Superior temporal gyrus (tissue), 1 donor: ENCODE measurements at regions not wholly inside any gene's neighbourhood (a gene's known extent, or its start where the extent isn't known, plus 50 kb on each side); places are given as distances from the start of the nearest gene placed in this dataset.

Experiments
- DNase-seq: peaks from one replicate; pipeline ENCODE4 v3.0.0-alpha.2; 2016; ENCODE audit errors: extremely low spot score

GRCh38 chr13:99911965-99912566 is 59.5 kb downstream of the ZIC5 start:
- no peak for DNase-seq

- no peak for DNase-seq
These were observed 60.2 kb downstream of the ZIC5 start for GRCh38 chr13:99911069-99911964.

- DNase-seq = no peak
These were observed 61.5 kb downstream of the ZIC5 start for GRCh38 chr13:99909836-99910619.

GRCh38 chr13:99909097-99909835 is 62.3 kb downstream of the ZIC5 start:
- no peak for DNase-seq

- DNase-seq = no peak
These were observed 63.3 kb downstream of the ZIC5 start for GRCh38 chr13:99908140-99908803.

GRCh38 chr13:99907627-99908026 is 63.9 kb downstream of the ZIC5 start:
- no peak for DNase-seq

GRCh38 chr13:99907038-99907437 is 64.5 kb downstream of the ZIC5 start:
- DNase-seq = no peak

GRCh38 chr13:99905814-99906213 is 65.8 kb downstream of the ZIC5 start:
- DNase-seq = no peak

GRCh38 chr13:99905224-99905623 is 66.3 kb downstream of the ZIC5 start:
- DNase-seq = no peak

- no peak for DNase-seq
These were observed 68.4 kb downstream of the ZIC5 start for GRCh38 chr13:99903140-99903539.

GRCh38 chr13:99902657-99903056 is 68.9 kb downstream of the ZIC5 start:
- DNase-seq = no peak

GRCh38 chr13:99900960-99901359 is 70.6 kb downstream of the ZIC5 start:
- DNase-seq = no peak

GRCh38 chr13:99898421-99898820 is 73.1 kb downstream of the ZIC5 start:
- no peak for DNase-seq

- DNase-seq = no peak
These were observed 74.5 kb downstream of the ZIC5 start for GRCh38 chr13:99897076-99897440.

- DNase-seq = no peak
These were observed 75.0 kb downstream of the ZIC5 start for GRCh38 chr13:99896369-99897075.

GRCh38 chr13:99895444-99896368 is 75.9 kb downstream of the ZIC5 start:
- DNase-seq = no peak

GRCh38 chr13:99894840-99895443 is 76.6 kb downstream of the ZIC5 start:
- DNase-seq = no peak

- no peak for DNase-seq
These were observed 77.3 kb downstream of the ZIC5 start for GRCh38 chr13:99894105-99894839.
